Astrocyte of the spinal cord (primary cell): ENCODE measurements at regions not wholly inside any gene's neighbourhood (a gene's known extent, or its start where the extent isn't known, plus 50 kb on each side); places are given as distances from the start of the nearest gene placed in this dataset.
"Not testable (repeated sequence)": the region's sequence is repeated elsewhere in the genome, so short reads cannot be mapped to it uniquely, and the experiment has no call there.

ENCODE experiments used
- DNase-seq: peaks from one replicate; pipeline ENCODE4 v3.0.0; 2011; ENCODE audit warnings: low read depth, low spot score
- H3K4me3 ChIP-seq: 2 replicates; pipeline ENCODE4 v1.5.1; 2011; ENCODE audit warnings: low read depth, mild to moderate bottlenecking, low read length, moderate library complexity
- in situ Hi-C: cut with HindIII; loops from 2 replicates; pipeline ENCODE4 v1.10.0; 2017; ENCODE audit warnings: low sequenced_read_pairs
- TF ChIP-seq, protein P1 (sequence below): IDR thresholded peaks from 2 replicates; pipeline ENCODE4 v1.5.1; 2012; ENCODE audit warnings: low read depth, mild to moderate bottlenecking, low read length, inconsistent platforms

DNA sequence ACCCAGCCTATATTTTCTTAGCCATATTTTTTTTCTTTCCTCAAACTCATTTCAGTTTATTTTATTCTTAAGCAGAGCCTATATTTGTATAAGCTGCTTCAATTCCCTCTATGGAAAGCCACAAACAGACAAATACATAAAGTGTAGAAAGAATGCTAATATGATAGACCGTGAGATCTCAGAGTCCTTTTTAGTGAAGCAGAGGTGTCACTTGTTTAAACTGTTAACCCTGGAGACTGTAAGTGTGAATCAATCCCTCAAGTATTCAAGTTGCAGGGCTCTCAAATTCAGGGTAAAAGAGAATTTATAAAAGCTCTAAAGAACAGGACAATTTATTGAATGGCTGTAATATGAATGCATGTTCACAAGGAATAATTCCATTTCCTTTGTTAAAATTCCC, 72.2 kb upstream of the BHLHE40 start:
- no peak for DNase-seq
- no peak overlapping the region for H3K4me3 ChIP-seq
- TF ChIP-seq, protein P1, sequence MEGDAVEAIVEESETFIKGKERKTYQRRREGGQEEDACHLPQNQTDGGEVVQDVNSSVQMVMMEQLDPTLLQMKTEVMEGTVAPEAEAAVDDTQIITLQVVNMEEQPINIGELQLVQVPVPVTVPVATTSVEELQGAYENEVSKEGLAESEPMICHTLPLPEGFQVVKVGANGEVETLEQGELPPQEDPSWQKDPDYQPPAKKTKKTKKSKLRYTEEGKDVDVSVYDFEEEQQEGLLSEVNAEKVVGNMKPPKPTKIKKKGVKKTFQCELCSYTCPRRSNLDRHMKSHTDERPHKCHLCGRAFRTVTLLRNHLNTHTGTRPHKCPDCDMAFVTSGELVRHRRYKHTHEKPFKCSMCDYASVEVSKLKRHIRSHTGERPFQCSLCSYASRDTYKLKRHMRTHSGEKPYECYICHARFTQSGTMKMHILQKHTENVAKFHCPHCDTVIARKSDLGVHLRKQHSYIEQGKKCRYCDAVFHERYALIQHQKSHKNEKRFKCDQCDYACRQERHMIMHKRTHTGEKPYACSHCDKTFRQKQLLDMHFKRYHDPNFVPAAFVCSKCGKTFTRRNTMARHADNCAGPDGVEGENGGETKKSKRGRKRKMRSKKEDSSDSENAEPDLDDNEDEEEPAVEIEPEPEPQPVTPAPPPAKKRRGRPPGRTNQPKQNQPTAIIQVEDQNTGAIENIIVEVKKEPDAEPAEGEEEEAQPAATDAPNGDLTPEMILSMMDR = no peak
- in situ Hi-C loops = no loop called here

DNA sequence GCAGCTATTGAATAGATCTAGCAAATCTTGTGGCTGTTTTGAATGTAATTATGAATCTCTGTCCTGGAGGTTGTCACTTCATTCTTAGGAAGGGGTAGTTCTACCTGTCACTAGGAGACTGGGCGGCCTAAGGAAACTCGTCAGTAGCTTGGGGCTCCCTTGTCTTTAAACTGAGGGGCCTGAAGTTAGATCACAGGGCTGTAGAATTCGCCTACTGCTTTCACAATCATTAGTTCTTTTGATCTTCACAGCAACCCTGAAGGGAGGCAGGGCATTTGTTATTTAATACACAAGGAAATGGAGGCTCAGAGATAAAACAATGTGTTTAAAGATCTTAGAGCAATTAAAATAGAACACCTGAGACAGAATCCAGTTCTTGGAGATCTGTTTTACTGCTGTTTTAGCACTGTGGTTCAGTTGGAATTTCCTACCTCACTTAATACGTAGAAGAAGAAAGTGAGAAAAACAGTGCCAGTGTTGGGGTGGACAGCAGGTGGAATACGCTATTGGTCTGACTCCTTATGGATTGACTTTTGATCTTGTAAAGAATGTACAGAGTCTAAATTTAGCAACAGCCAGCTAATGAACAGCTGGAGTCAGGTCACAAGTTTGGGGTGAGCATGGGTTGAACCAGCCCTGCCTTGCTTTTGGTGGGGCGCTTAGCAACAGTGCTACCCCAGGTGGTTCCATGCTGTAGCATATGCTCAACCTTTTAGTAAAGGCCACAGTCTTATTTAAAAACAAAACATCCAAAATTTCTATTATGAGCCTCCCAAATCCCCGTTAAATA, 71.4 kb upstream of the BHLHE40 start:
- TF ChIP-seq, protein P1 = no peak
- no peak for DNase-seq
- no peak overlapping the region for H3K4me3 ChIP-seq
- in situ Hi-C loops = no loop called here

GRCh38 chr3:4908433-4909156, 70.6 kb upstream of the BHLHE40 start:
- in situ Hi-C loops = no loop called here
- TF ChIP-seq, protein P1 = no peak

GRCh38 chr3:4914464-4914863, 64.8 kb upstream of the BHLHE40 start:
- DNase-seq = no peak
- TF ChIP-seq, protein P1 = no peak
- in situ Hi-C loops = no loop called here
- no peak overlapping the region for H3K4me3 ChIP-seq

More at GRCh38 chr3:4908433-4909156, 70.6 kb upstream of the BHLHE40 start:
- no peak overlapping the region for H3K4me3 ChIP-seq
- DNase-seq = no peak

- in situ Hi-C loops, DNase-seq, H3K4me3 ChIP-seq: not testable (repeated sequence)
Observed at GRCh38 chr3:4921589-4921988, 57.6 kb upstream of the BHLHE40 start.

- in situ Hi-C loops = no loop called here
- TF ChIP-seq, protein P1 = no peak
- no peak overlapping the region for H3K4me3 ChIP-seq
- DNase-seq = no peak
Observed at GRCh38 chr3:4926892-4927291, 52.3 kb upstream of the BHLHE40 start.

DNA sequence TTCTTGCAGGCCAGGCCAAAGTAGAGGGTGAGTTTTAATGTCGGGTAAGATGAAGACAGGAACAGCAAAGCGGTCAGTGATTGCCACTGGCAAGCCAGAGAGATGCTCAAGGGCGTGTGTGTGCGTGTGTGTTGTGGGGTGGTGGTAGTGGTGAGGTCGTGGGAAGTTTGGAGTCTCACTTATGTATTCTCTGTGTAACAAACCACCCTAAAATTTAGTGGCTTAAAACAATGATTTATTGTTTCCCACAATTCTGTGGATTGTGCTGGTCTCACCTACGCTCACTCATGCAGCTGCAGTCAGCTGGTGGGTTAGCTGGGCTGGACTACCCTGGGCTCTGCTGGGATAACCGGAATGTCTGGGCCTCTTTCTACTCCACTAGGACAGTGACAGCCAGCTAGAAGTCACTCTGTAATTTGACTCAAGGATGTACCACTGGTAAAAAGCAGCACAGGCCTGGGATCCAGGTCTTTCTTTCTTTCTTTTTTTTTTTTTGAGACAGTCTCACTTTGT, 50.9 kb upstream of the BHLHE40 start:
- in situ Hi-C loops = no loop called here
- DNase-seq = no peak
- H3K4me3 ChIP-seq = no peak overlapping the region
- TF ChIP-seq, protein P1 = no peak
